ENCODE measurements at regions not wholly inside any gene's neighbourhood (a gene's known extent, or its start where the extent isn't known, plus 50 kb on each side); places are given as distances from the start of the nearest gene placed in this dataset.
"Not testable (repeated sequence)": the region's sequence is repeated elsewhere in the genome, so short reads cannot be mapped to it uniquely, and the experiment has no call there.

- no peaks in the 10 kb centered on the region for H3K27me3 Mint-ChIP-seq (ENCODE audit: low read depth, unreplicated experiment)
- H3K4me2 ChIP-seq (ENCODE audit: low read length) = no peak overlapping the region
- H3K9ac ChIP-seq (ENCODE audit: low read length) = no peak overlapping the region
- FAIRE-seq (no peak), DNase-seq (ENCODE audit: low read depth) (no peak)
- H3K4me1 ChIP-seq (ENCODE audit: insufficient read depth, low read length) = no peaks in the 10 kb centered on the region
- H3K27me3 ChIP-seq (ENCODE audit: insufficient read depth, low read length) = no peaks in the 10 kb centered on the region
- no peak overlapping the region for H3K27ac Mint-ChIP-seq (ENCODE audit: unreplicated experiment)
- H3K4me3 Mint-ChIP-seq (ENCODE audit: unreplicated experiment) = no peak overlapping the region
- H4K20me1 ChIP-seq (ENCODE audit: insufficient read depth, low read length) = no peaks in the 10 kb centered on the region
- no peak overlapping the region for H3K27ac ChIP-seq (ENCODE audit: low read depth, low read length)
- TF ChIP-seq CTCF (IDR thresholded peaks at IDR 0.05; ENCODE audit: insufficient read depth, low read depth, low read length) (no peak), EZH2 (IDR thresholded peaks at IDR 0.05; ENCODE audit: insufficient read depth, low read length) (no peak)
- no peaks in the 10 kb centered on the region for H3K36me3 Mint-ChIP-seq (ENCODE audit: low read depth, unreplicated experiment)
- H3K9me3 ChIP-seq (ENCODE audit: insufficient read depth, low read depth, low read length) = no peaks in the 10 kb centered on the region
- H3K9me3 Mint-ChIP-seq (ENCODE audit: unreplicated experiment) = peaks cover 1% of the 10 kb centered on the region
- no peaks in the 10 kb centered on the region for H3K36me3 ChIP-seq (ENCODE audit: insufficient read depth, low read length)
- H3K4me1 Mint-ChIP-seq (ENCODE audit: low read depth, unreplicated experiment) = no peaks in the 10 kb centered on the region
- H3K4me3 ChIP-seq (ENCODE audit: insufficient read depth, low read depth, low read length) = no peak overlapping the region
- H3K79me2 ChIP-seq (ENCODE audit: insufficient read depth, low read length) = no peaks in the 10 kb centered on the region
- no peak overlapping the region for H2AFZ ChIP-seq (ENCODE audit: low read depth, low read length)
Measured at GRCh38 chr2:195552581-195552980, 104.4 kb upstream of the SLC39A10 start.

GRCh38 chr2:195548198-195548940 is 108.7 kb upstream of the SLC39A10 start:
- H3K79me2 ChIP-seq (ENCODE audit: insufficient read depth, low read length) = no peaks in the 10 kb centered on the region
- H3K27ac Mint-ChIP-seq (ENCODE audit: unreplicated experiment) = no peak overlapping the region
- H3K4me2 ChIP-seq (ENCODE audit: low read length) = no peak overlapping the region
- no peak for DNase-seq (ENCODE audit: low read depth)
- no peak overlapping the region for H2AFZ ChIP-seq (ENCODE audit: low read depth, low read length)
- H4K20me1 ChIP-seq (ENCODE audit: insufficient read depth, low read length) = no peaks in the 10 kb centered on the region
- H3K4me1 ChIP-seq (ENCODE audit: insufficient read depth, low read length) = peaks cover 4% of the 10 kb centered on the region
- H3K27ac ChIP-seq (ENCODE audit: low read depth, low read length) = no peak overlapping the region
- no peak overlapping the region for H3K4me3 Mint-ChIP-seq (ENCODE audit: unreplicated experiment)
- no peak for FAIRE-seq
- TF ChIP-seq EZH2 (IDR thresholded peaks at IDR 0.05; ENCODE audit: insufficient read depth, low read length) = no peak
- no peak for TF ChIP-seq CTCF (IDR thresholded peaks at IDR 0.05; ENCODE audit: insufficient read depth, low read depth, low read length)
- H3K27me3 ChIP-seq (ENCODE audit: insufficient read depth, low read length) = no peaks in the 10 kb centered on the region
- H3K4me1 Mint-ChIP-seq (ENCODE audit: low read depth, unreplicated experiment) = peaks cover 2% of the 10 kb centered on the region
- no peaks in the 10 kb centered on the region for H3K9me3 ChIP-seq (ENCODE audit: insufficient read depth, low read depth, low read length)
- no peaks in the 10 kb centered on the region for H3K27me3 Mint-ChIP-seq (ENCODE audit: low read depth, unreplicated experiment)
- peaks cover 1% of the 10 kb centered on the region for H3K9me3 Mint-ChIP-seq (ENCODE audit: unreplicated experiment)
- no peak overlapping the region for H3K4me3 ChIP-seq (ENCODE audit: insufficient read depth, low read depth, low read length)
- H3K36me3 ChIP-seq (ENCODE audit: insufficient read depth, low read length) = no peaks in the 10 kb centered on the region
- H3K36me3 Mint-ChIP-seq (ENCODE audit: low read depth, unreplicated experiment) = no peaks in the 10 kb centered on the region
- no peak overlapping the region for H3K9ac ChIP-seq (ENCODE audit: low read length)

GRCh38 chr2:195547268-195547840 is 109.7 kb upstream of the SLC39A10 start:
- H3K36me3 Mint-ChIP-seq (ENCODE audit: low read depth, unreplicated experiment); H3K9me3 Mint-ChIP-seq (ENCODE audit: unreplicated experiment); H3K4me2 ChIP-seq (ENCODE audit: low read length); DNase-seq (ENCODE audit: low read depth); H3K9me3 ChIP-seq (ENCODE audit: insufficient read depth, low read depth, low read length); H3K27ac ChIP-seq (ENCODE audit: low read depth, low read length); H3K27me3 ChIP-seq (ENCODE audit: insufficient read depth, low read length); H3K4me3 ChIP-seq (ENCODE audit: insufficient read depth, low read depth, low read length); H2AFZ ChIP-seq (ENCODE audit: low read depth, low read length); H3K36me3 ChIP-seq (ENCODE audit: insufficient read depth, low read length); H4K20me1 ChIP-seq (ENCODE audit: insufficient read depth, low read length); FAIRE-seq; H3K9ac ChIP-seq (ENCODE audit: low read length); H3K27me3 Mint-ChIP-seq (ENCODE audit: low read depth, unreplicated experiment); H3K4me3 Mint-ChIP-seq (ENCODE audit: unreplicated experiment); H3K27ac Mint-ChIP-seq (ENCODE audit: unreplicated experiment); H3K4me1 ChIP-seq (ENCODE audit: insufficient read depth, low read length); H3K4me1 Mint-ChIP-seq (ENCODE audit: low read depth, unreplicated experiment); H3K79me2 ChIP-seq (ENCODE audit: insufficient read depth, low read length): not testable (repeated sequence)
